Middle frontal gyrus (tissue), 1 donor: ENCODE measurements at regions not wholly inside any gene's neighbourhood (a gene's known extent, or its start where the extent isn't known, plus 50 kb on each side); places are given as distances from the start of the nearest gene placed in this dataset.

Source experiments
- DNase-seq: peaks from one replicate; pipeline ENCODE4 v3.0.0-alpha.2; 2015; ENCODE audit warnings: low spot score; ENCODE audit errors: extremely low spot score

DNA sequence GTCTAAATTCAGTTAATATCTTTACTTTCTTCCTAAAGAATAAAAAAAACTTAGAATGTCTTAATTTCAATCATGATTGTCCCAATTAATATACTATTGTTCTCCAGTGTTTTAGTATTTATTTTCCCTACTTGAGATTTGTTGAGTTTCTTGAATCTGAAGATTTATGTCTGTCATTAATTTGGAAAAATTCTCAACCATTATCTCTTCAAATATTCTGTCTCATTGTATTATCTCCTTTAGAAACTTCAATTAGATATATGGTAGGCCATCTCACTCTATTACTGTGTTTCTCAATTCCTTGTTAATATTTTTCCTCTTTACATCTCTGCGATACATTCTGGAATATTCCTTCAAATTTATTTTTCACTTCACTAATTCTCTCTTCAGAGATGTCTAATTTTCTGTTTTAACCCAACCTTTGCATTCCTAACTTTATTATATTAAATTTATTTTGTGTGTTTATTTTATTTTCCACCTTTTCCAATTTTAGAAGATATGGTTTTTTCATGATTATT lies 268.6 kb downstream of the QKI start:
- DNase-seq: no peak

DNA sequence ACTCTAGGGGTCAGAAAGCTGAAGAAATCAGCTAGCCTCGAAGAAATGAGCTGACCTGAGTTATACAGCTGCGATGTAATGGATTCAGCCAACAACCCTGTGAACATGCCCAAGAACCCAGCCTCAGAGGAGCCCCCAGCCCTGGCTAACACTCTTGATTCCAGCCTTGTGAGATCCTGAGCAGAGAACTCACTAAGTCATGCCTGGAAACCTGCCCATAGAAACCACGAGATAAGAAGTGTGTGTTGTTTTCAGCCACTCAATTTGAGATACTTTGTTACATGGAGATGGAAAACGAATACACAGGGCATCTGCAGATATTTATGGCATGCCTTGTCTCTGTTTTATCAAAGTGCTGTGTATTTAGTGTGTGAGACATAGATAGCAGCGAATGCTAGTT lies 265.2 kb downstream of the QKI start:
- no peak for DNase-seq

DNA sequence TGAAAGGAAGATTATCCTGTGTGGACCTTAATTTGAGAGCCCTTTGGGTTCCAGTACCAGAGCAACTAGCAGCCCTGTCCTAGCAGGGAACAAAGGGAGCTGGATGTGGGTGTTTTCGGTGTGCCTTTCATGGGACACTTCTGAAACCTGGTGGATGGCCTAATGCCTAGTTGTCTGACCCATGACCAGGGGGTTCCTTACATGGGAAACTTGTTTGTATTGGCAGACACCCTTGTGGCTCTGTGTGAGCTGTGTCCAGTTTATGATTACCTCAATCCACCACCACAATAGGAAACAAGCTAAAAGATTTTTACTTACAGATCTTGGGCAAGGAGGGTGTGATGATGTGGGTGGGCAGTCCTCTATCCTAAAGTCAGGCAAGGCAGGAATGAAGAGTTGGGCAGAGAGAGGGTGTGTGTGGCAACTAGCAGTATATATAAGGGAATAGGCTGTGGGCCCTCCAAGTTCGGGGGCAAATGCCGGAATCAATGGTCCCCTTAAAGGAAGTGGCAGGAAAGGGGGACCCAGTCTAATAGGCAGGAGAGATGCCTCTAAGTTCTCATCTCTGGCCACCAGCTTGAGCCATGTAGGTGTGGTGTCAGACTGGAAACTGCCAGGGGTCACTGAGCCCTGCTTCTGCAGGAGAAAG lies 264.6 kb downstream of the QKI start:
- DNase-seq: no peak

DNA sequence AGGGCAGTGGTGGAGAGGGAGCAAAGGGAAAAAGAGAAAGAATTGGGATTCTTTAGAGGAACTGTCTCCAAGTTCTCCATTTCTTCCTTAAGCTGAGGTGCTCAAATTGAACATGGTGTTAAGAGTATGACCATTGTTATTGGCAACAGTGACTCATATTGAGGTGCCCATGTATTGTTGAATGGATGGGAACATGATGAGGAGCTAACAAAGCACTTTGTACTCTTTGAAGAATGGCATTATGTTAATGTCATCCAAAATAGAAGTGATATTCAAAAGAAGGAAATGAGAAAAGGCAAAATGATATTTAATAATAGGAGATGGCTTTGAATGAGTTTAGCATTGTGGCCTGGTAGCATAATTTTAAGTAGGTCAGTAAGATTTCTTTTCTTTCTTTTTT lies 261.1 kb downstream of the QKI start:
- no peak for DNase-seq

DNA sequence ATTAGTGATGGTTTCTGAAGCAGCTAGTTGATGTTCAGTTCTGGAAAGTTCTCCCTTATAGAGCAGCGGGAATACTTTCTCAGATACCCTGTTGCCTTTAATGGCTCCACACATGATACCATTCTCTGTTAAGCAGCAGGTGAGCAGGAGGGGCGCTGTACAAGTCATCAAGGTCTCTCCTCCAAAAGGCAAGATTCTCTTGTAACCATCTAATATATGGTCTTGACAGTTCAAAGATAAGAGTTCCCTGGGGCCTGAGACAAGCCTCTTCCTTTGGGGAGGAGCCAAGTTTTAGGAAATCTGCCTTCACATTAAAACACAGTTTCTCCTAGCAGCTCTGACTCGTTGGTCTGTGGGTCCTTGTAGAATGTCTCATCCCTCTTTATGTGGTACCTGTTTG lies 258.2 kb downstream of the QKI start:
- DNase-seq: no peak

DNA sequence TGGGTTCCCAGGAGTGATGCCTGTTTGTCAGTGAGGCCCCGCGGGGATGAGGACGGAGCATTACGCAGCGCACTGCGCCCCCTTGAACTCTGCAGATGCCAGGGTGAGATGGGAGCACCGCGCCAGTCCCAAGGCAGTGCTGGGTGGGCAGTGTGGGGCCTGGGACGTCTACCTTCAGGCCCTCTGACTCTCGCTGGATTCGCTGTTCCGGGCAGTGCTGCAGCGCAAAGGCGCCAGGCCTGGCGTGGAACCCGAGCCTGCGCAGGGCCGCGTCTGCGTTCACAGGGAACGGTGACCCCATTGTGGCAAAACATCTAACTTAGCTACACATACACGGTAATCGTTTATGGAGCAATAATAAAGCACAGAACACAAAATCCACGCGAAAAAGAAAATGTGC lies 257.3 kb downstream of the QKI start:
- DNase-seq: no peak

DNA sequence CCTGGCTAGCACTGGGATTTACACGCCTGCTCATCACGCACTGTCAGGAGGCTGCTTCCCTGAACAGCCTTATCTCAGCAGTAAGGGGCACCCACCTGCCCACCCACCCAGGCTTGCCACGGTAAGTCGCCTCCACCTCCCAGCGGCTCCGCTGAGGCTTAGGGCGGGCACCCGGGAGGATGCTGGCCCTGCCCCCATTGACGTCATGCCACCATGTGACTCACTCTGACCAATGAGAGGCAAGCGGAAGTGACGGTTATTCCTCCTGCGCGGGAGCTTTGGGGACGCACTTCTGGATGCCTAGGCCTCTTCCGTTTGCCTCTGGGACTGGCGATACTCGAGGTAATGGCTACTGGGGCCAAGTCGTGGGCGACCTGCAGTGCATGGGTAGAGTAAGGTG lies 256.8 kb downstream of the QKI start:
- DNase-seq: no peak

DNA sequence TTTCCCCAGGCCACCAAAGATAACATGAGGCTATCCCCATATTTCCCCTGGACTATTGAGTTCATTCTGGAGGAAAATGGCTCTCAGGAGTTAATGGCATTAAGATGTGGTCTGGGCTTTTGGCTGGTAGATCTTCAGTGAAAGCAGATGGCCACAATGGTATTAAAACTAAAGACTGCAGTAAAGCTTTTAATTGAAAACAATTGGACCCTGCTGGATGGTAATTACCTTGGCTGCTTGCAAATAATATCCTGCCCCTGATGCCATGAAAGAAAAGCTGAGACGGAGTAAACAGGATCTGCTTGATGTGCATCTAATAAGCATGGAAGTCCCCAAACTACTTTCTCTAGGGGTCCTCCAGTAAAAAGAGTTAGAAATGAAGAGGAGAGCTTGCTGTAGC lies 255.8 kb downstream of the QKI start:
- DNase-seq: no peak

DNA sequence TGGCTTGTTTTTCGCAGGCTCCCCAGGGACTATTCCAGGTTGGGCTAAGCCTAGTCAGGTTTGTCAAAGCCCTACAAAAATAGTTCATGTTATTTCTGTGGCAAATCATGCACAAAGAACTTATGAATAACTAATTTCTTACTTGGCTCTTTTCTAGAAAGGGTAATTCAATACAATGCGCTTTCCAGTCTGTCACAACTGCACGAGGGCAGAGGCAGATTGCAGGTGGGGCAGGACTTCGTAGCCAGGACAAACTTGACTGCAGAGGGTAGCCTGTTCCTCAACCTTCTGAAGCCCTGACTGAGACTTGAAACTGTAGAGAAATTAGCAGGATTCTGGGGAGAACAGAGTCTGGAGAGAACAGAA lies 253.5 kb downstream of the QKI start:
- no peak for DNase-seq

DNA sequence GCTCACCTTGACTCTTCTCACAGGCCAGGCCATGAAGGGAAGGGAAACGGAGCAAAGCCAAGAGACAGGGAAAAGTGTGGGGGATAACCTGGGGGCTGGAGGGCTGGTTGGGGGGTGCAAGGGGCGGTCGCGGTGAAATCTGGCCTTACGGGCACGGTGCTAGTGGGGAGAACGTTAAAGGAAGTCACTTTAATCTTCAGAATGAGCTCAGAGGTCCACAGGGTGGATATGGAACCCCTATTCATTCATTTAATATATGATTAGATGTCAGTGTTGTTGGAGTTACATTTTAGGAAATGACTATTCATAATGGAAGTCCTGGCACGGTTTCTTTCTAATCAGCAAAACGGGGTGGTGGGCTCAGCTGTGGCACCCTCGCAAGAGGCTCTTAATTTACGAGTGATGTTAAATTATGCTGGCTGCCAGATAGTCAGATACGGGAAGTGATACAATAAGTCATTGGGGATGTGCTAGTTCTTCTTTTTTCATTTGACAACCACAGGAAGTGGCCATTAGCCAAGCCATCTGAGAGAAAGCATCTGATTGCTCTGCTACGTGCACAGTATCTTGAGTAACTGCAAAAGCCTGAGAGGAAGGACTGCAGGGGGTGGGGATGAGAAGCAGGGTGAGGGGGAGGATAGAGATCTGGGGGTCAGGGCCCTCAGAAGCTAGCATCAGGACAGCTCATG lies 253.0 kb downstream of the QKI start:
- DNase-seq: peak; percentile 30

DNA sequence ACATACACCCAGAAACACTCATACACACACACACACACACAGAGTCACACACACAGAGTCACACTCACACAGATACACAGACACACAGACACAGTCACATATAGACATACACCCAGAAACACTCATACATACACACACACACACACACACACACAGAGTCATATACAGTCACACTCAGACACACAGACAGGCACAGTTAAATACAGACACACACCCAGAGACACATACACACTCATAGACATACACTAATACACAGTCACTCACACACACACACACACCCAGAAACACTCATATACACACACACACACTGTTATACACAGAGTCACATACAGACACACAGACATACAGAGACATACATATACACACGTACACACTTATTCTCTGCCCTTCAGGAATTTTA lies 250.9 kb downstream of the QKI start:
- DNase-seq: no peak

DNA sequence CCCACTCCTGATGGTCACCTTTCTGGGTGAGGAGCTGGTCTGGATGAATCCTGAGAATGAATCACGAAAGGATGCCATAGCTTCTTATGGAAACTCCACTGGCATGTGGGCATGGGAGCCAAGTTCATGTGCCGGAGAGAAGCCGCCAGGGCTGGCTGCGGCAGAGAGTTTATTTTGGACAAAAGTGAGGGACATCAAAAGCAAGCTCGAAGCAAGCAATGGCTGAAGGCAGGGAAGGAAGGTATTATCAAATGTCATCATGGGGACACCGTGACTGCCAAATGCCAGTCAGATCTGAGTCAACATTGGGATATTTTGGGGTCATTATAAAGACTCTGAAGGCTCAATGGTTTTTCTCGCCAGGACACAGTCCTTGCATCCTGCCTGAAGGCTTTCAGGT lies 249.1 kb downstream of the QKI start:
- DNase-seq: no peak

DNA sequence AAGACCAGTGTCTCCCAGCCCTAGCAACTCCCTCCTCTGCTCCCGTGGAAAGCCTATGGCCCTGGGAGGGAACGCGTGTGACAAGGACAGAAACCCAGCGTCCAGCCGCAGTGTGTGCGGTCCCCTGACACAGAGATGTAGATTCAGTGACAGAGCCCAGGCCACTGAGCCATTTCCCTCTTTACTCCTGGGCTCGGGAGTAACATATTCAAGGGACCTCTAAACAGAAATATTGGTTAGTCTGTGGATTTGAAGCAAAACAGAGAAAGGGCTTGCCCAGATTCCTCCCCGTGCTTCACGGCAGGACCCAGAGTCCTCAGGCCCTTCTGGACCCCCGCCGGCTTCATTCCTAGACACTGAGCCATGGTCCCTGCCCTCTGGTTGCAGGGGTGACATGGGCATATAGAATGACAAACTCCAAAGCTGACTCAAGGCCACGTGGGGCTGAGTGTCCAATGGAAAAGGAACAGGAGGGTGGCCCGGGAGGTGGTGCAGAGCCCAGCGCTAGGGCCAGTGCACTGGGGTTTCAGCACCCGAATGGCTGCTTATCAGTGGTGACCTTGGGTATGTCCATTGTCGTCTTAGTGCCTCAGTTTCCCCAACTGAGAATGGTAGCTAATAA lies 248.2 kb downstream of the QKI start:
- DNase-seq: no peak

DNA sequence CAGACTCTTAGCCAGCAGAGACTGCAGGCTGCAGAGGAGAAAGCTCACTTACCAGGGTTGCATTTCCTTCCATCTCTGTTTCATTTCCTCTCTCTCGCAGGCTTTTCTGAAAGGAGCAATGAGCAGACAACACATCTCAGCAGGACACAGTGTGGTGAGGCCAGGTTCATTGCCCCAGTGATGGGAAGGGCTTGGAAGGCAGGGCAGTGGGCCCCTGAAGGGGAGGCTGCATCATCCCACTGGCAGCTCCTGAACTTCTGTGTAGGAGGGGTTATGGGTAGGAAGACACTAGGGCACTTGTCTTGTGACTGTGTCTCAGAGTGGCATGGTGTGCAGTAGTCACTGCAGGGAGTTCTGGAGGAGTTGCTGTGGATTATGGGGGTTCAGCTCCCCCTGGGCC lies 246.8 kb downstream of the QKI start:
- DNase-seq: no peak

DNA sequence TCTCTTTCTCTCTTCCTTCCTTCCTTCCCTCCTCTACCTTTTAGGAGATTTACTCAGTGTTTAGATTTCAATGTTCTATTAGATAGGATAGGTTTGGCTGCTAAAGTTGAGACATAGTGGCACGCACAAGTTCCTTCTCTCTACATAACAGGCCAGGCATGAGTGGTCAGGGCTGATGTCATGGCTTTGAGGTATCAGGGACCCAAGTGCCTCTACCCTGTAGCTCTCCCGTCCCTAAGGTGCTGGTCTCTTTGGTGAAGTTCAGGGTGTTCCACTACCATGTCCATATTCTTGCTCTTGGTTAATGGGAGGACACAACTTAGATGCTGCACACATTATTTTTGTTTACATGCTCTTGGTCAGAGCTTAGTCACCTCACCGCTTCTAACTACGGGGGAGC lies 245.3 kb downstream of the QKI start:
- DNase-seq: no peak

DNA sequence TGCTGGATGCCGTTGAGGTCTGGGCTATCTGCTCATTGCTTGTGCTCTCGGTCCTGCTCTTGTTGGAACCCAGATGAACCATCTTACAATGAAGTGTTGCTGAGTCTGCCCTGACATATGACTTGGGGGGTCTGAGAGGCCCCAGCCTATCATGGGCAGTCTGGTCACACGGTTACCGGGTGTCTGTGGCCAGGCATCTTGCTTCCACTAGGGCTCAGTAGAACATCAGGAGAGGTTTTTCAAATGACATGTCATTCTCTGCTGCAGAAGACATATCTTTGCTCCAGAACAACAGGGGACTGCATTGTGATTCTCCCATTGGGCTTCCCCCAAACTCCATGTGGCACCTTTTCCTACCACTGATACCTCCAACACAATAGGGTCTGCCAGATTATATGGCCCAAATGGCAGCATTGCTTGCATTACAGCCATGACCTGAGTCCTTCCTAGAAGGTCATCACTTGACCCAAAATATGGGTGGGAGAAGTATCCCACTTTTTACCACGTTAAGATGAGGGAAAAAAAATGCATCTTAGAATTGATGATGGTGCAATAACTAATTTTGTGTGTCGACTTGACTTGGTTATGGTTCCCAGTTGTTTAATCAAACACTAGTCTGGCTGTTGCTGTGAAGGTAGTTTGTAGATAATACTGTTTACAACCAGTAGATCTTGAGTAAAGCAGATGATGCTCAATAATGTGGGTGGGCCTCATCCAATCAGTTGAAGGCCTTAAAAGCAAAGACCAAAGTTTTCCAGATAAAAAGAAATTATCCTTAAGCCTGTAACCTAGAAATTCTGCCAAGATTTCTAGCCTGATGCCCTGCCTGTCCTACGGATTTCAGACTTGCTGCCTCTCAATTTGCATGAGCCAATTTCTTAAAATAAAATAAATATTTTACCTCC lies 241.0 kb downstream of the QKI start:
- no peak for DNase-seq

DNA sequence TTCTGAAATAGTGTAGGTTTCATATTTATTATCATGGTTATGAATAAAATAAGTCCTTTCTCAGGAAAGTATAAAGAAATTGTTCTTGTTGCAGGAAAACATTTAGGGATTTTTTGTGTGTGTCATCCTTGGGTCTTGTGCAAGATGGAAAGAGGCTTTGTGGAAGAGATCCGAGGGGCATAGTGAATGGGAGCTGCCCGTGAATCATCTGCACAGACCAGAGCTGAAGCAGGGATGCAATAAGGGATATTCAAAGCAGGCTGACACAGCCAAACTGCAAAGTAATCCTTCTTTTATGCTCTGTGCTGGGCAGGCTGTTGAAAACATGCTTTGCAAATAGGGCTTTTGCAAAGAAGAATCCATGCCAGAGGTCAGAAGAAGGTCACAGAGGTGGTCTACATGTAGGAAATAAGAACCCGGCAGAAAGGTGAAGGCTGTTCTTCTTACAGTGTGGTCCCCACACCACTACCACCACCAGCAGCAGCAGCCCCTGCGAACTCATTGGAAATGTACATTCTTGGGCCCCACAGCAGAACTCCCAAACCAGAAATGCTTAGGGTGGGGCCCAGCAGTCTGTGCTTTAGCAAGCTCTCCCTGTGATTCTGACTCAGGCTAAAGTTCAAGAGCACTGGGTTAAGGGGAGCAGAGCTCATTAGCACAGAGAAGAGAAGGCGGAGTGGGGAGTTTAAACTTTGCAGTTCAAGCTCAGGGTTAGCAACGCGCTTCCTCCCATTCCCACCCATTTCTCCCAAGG lies 237.6 kb downstream of the QKI start:
- no peak for DNase-seq

DNA sequence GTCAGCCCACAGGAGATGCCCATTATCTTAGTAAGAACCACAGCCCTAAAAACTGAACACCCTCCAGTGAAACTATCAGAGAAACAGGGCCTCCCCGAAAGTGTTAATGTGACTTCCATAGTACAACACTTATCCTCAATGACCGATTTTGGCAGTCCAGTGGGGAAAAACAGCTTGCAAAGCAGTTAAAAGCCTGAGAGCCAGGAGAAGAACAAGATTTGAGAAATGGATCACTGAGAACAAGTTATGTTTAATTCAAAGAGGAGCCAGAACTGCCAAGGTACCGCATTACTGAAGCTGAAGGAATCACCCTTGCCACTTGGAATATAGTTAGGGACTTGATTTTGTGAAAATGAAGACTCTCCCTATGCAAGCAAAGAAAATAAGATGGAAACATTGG lies 236.9 kb downstream of the QKI start:
- DNase-seq: no peak

DNA sequence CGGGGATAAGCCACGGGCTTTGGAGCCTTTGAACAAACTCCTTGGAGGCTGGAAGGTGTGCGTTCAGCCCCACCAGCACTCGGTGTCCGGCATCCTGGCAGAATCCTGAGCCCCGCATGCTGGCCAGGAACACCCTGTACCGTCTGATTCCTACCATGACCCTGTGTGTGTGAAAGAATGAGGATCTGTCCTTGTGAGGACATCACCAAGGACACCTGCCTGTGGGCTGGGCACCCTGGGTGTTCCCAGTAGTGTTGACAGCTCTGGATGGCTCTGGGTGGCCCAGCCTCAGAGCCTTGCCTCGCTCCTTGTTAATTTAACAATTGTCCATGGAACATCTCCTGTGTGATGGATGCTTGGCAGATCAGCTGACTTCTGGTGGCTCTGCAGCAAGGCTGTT lies 234.3 kb downstream of the QKI start:
- DNase-seq: no peak

DNA sequence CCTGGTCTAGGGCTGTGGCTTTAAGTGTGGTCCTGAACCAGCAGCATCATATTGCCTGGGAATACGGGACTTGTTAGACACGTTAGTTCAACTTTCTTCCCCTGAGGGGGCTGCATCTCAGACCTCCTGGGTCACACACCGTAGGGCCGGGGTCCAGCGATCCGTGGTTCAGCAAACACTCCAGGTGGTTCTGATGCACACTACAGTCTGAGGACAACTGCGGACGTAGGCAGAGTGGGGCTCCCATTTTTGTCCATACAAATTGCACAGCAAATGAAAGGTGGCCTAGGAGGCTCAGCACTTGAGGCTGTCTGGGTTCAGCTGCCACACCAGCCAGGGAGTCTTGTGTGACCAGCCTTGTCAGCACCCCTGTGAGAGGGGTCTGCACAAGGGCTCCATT lies 233.1 kb downstream of the QKI start:
- no peak for DNase-seq

DNA sequence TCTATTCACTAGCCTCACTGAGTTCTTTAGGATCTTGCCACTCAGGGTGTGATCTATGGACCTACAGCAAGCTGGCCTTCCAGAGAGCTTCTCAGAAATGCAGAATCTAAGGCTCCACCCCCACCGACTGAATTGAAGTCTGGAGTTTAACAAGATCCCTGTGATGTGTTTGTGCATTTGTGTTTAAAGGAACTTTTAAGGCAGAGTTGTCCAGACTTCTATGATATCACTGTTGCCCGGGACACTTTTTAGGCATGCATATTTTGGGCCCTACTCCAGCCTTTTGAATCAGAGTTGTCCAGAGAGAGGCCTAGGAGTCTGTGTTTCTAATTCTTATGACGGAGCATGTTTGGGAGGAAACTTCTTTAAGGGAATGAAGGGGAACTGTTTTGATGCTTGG lies 232.3 kb downstream of the QKI start:
- no peak for DNase-seq
